Psoas muscle (tissue), 7 donors: ENCODE measurements at regions not wholly inside any gene's neighbourhood (a gene's known extent, or its start where the extent isn't known, plus 50 kb on each side); places are given as distances from the start of the nearest gene placed in this dataset.
"Not testable (repeated sequence)": the region's sequence is repeated elsewhere in the genome, so short reads cannot be mapped to it uniquely, and the experiment has no call there.

Source experiments
- ATAC-seq, 4 donors: fragments of 200-7000 bp; cut with Tn5 transposase; one replicate each; pipeline ENCODE4 v1.9.1; 2020; ENCODE audit warnings: moderate library complexity in 3 of 4, mild to moderate bottlenecking in 2 of 4
- DNase-seq, 2 donors: peaks; one replicate each; pipeline ENCODE4 v3.0.0-alpha.2; 2020
- H3K27ac ChIP-seq: fragments of 200-600 bp; one replicate; pipeline ENCODE4 v1.8.0; 2022
- H3K27me3 ChIP-seq, 3 donors: fragments of 200-600 bp in 1 of 3; one replicate each; pipeline versions ENCODE4 v1.6.1 to v1.8.0; 2013 to 2022; ENCODE audit warnings: low read length in 2 of 3, mild to moderate bottlenecking in 2 of 3, moderate library complexity in 1 of 3; ENCODE audit not compliant: insufficient read depth in 3 of 3
- H3K36me3 ChIP-seq, 2 donors: fragments of 200-600 bp in 1 of 2; one replicate each; pipeline versions ENCODE4 v1.6.1 to v1.8.0; 2013 to 2022; ENCODE audit warnings: low read depth in 1 of 2, mild to moderate bottlenecking in 1 of 2, moderate library complexity in 1 of 2; ENCODE audit not compliant: insufficient read depth in 1 of 2
- H3K4me1 ChIP-seq: fragments of 200-600 bp; one replicate; pipeline ENCODE4 v1.8.0; 2022
- H3K4me3 ChIP-seq: fragments of 200-600 bp; one replicate; pipeline ENCODE4 v1.8.0; 2022; ENCODE audit warnings: mild to moderate bottlenecking
- H3K9me3 ChIP-seq: fragments of 200-600 bp; one replicate; pipeline ENCODE4 v1.8.0; 2022
- WGBS, 3 donors: extraction: QIAGEN DNeasy Blood & Tissue Kit; methylation state at CpG; one replicate each; pipeline versions ENCODE4 v1.1.6 to v1.1.7; 2013; 5-methylcytosine and 5-hydroxymethylcytosine counted together
- intact Hi-C, 2 donors: fragments of 100-400 bp; cut with DNase I; formaldehyde crosslinking; loops; one replicate each; pipeline versions ENCODE4 v1.11.0 to v1.14.2; 2022
- donor health status: healthy with polysubstance abuse.
- donor health status: DM: no; HTN: no; CAD: no; lungs with moderate emphysema.
- donor health status: Bipolar disorder and iron deficiency.
- donor health status: healthy.
- donor health status: DM: yes; HTN: yes; CAD: no.
- donor health status: DM: no; HTN: no; CAD: no.
- donor health status: DM: yes; HTN: yes; CAD: no.

DNA sequence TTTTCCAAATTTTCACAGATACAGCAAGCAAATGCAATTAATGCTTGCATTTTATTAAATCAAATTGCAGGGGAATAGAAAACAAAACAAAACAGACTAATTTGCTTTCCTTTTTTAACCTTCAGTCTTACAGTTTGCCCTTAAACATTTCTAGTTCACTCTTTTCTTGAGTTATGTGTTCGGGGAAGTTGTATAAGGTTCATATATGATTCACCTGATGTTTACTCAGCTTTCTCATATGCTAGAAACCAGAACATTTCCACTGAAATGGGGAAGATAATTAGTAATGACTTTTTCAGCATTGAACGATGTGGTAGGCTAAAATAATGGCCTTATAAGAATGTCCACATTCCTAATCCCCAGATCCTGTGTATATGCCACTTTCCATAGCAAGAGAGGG lies 176.2 kb upstream of the NBPF9 start:
- WGBS, 3 donors: 80 to 88% (median 86%) methylated on average over 1 of the region's 2 CpGs
- H3K36me3 ChIP-seq, intact Hi-C loops, H3K27ac ChIP-seq, H3K9me3 ChIP-seq, ATAC-seq, H3K4me1 ChIP-seq, H3K4me3 ChIP-seq, H3K27me3 ChIP-seq, DNase-seq: not testable (repeated sequence)

- H3K4me1 ChIP-seq, H3K9me3 ChIP-seq, DNase-seq, H3K4me3 ChIP-seq, intact Hi-C loops, H3K27ac ChIP-seq, H3K27me3 ChIP-seq, H3K36me3 ChIP-seq: not testable (repeated sequence)
- peak; percentile 46 to 72 (median 62) for ATAC-seq
- no CpG with 5 or more reads among the region's 4 CpGs for WGBS, 3 donors
Observed at GRCh38 chr1:149284773-149285172, 181.4 kb upstream of the NBPF9 start.

DNA sequence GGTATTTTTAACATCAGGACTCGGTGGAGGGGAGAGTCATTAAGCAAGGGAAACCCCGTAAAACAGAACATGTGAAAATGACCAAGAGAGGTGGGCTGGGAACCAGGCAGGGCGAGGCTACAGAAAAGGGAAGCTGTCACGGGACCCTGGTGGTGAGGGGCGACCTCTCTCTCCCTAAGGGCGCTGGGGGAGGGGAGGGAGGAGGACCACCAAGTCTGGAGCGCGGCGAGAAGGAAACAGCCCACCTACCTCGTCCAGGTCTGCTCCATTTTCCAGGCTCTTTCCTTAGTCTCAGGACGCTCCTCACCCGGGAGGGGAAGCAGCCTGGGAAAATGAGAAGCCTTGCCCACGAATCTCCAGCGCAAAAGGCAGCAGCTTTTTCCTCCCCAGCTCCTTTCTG lies 181.9 kb upstream of the NBPF9 start:
- WGBS, 3 donors: no CpG with 5 or more reads among the region's 14 CpGs
- H3K9me3 ChIP-seq, intact Hi-C loops, H3K4me3 ChIP-seq, H3K4me1 ChIP-seq, DNase-seq, H3K27ac ChIP-seq, H3K27me3 ChIP-seq, H3K36me3 ChIP-seq: not testable (repeated sequence)
- peak; percentile 12 to 39 (median 22) for ATAC-seq

DNA sequence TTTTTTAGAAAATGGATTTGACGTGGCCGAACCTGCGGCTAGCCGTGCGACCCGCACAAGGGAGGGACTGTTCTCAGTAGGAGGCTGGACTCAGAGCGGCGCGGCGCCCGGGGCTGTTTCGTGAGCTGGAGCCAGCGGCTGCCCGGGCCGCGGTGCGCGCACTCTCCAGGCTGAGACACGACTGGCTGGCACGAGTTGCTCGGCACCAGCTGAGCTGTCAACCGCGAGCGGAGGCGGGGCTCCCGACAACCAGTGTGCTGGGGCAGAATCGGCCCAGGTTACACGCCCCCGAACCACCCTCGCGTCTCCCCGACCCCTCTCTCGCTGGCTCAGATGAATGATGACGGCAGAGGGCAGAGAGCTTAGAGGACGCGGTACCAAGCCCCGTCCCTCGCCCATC lies 182.3 kb upstream of the NBPF9 start:
- H3K36me3 ChIP-seq, H3K27me3 ChIP-seq, intact Hi-C loops, H3K9me3 ChIP-seq, H3K4me1 ChIP-seq: not testable (repeated sequence)
- DNase-seq: peak; percentile 20 to 54
- WGBS, 3 donors: 0% methylated on average over 6 to 11 of the region's 38 CpGs
- Histone ChIP-seq H3K27ac (peak overlapping the region; percentile 53), H3K4me3 (peak overlapping the region; percentile 49)
- peak; percentile 83 to 92 (median 92) for ATAC-seq

DNA sequence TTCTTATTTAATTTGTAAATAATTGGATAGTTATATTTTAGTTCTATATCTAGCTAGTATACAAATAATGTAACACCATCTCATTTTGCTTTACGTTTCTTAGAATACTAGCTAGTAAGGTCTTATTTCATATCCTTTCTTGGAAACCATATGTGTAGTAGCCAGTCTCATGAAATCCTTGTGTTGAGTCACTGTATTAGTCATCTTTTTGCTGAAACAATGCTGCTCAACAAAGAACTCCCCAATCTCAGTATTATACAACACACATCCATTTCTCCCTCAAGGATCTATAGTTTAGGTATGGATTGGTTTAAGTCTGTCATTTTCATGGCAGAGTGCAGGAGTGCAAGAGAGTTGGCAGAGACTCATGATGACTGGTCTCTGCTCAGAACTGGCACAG lies 185.2 kb upstream of the NBPF9 start:
- H3K4me3 ChIP-seq, H3K36me3 ChIP-seq, H3K27ac ChIP-seq, H3K9me3 ChIP-seq, intact Hi-C loops, DNase-seq, H3K27me3 ChIP-seq, H3K4me1 ChIP-seq: not testable (repeated sequence)
- 20 to 71% (median 40%) methylated on average over 1 of the region's 1 CpG for WGBS, 3 donors
- ATAC-seq: peak in 3 of 4 donors; percentile 38 to 61 (median 39)

GRCh38 chr1:149300478-149301218 lies 174.2 kb upstream of the NBPF19 start:
- H3K36me3 ChIP-seq, H3K27ac ChIP-seq, DNase-seq, H3K4me3 ChIP-seq, H3K9me3 ChIP-seq, intact Hi-C loops, H3K27me3 ChIP-seq, H3K4me1 ChIP-seq: not testable (repeated sequence)
- peak; percentile 22 to 71 (median 66) for ATAC-seq
- no CpG with 5 or more reads among the region's 3 CpGs for WGBS, 3 donors

GRCh38 chr1:149301282-149301681 lies 173.6 kb upstream of the NBPF19 start:
- H3K36me3 ChIP-seq, DNase-seq, H3K27me3 ChIP-seq, H3K9me3 ChIP-seq, H3K4me1 ChIP-seq, ATAC-seq, H3K27ac ChIP-seq, H3K4me3 ChIP-seq, intact Hi-C loops: not testable (repeated sequence)
- 43 to 63% (median 45%) methylated on average over 3 of the region's 4 CpGs for WGBS, 3 donors

DNA sequence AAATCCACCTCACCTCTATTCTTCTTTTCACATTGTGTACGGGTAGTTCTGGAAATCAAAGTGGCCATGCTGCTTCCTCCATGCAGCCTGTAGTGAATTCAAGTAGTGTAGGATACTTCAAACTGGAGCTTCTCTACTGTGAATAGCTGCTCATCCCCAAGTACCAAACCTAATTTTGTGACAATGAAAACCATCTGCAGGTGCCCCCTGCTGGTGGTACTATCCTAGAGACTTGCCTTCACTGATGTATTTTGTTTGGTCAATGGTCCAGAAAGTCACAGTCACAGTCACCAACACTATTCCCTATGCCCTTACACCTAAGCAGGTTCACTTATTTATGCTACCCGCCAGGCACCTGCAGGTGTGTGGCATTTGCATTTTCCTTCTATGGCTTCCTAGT lies 170.0 kb upstream of the NBPF19 start:
- intact Hi-C loops, DNase-seq, H3K9me3 ChIP-seq, H3K4me3 ChIP-seq, H3K36me3 ChIP-seq, H3K4me1 ChIP-seq, H3K27me3 ChIP-seq, H3K27ac ChIP-seq: not testable (repeated sequence)
- peak; percentile 86 to 94 (median 90) for ATAC-seq
- WGBS, 3 donors: no CpG with 5 or more reads among the region's 2 CpGs

DNA sequence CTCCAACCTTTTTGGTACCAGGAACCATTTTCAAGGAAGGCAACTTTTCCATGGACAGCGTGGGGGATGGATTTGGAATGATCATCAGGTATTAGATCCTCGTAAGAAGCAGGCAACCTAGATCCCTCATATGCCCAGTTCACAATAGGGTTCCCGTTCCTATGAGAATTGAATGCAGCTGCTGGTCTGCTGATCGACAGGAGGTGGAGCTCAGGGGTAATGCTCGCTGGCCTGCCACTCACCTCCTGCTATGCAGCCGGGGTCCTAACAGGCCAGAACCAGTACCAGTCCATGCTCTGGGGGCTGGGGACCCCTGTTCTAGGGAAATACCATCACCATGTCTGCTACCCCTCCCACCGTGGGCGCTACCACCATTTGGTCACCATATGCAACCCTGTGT lies 167.2 kb upstream of the NBPF19 start:
- H3K36me3 ChIP-seq, H3K9me3 ChIP-seq, H3K4me3 ChIP-seq, DNase-seq, H3K27ac ChIP-seq, ATAC-seq, H3K4me1 ChIP-seq, intact Hi-C loops, H3K27me3 ChIP-seq: not testable (repeated sequence)
- 96 to 100% (median 98%) methylated on average over 2 of the region's 8 CpGs for WGBS, 3 donors

- H3K9me3 ChIP-seq, H3K4me1 ChIP-seq, ATAC-seq, DNase-seq, H3K27ac ChIP-seq, intact Hi-C loops, H3K27me3 ChIP-seq, H3K4me3 ChIP-seq, H3K36me3 ChIP-seq: not testable (repeated sequence)
- WGBS, 3 donors: 86 to 100% (median 100%) methylated on average over 2 of the region's 2 CpGs
Observed at GRCh38 chr1:149314921-149315320, 159.9 kb upstream of the NBPF19 start.

- H3K27ac ChIP-seq: not testable (repeated sequence)
Observed at GRCh38 chr1:149320971-149321731, 153.7 kb upstream of the NBPF19 start.

More at GRCh38 chr1:149320971-149321731, 153.7 kb upstream of the NBPF19 start:
- no CpG with 5 or more reads among the region's 48 CpGs for WGBS, 3 donors
- peak; percentile 46 to 79 (median 68) for ATAC-seq
- DNase-seq, intact Hi-C loops, H3K36me3 ChIP-seq, H3K9me3 ChIP-seq, H3K4me1 ChIP-seq, H3K27me3 ChIP-seq, H3K4me3 ChIP-seq: not testable (repeated sequence)
